NCI-H1436 (cell line): ENCODE measurements at regions not wholly inside any gene's neighbourhood (a gene's known extent, or its start where the extent isn't known, plus 50 kb on each side); places are given as distances from the start of the nearest gene placed in this dataset.

Source experiments
- DNase-seq: peaks from one replicate; lab custom pipeline; 2025; lab: John Stamatoyannopoulos, UW

- DNase-seq, result no peak
Observed at GRCh38 chr4:157514711-157515110, 294.2 kb downstream of the GRIA2 start.

GRCh38 chr4:157509341-157509740 lies 288.8 kb downstream of the GRIA2 start:
- DNase-seq, result no peak

- DNase-seq, result no peak
Observed at GRCh38 chr4:157502656-157503055, 282.1 kb downstream of the GRIA2 start.

- DNase-seq, result no peak
Observed at GRCh38 chr4:157459785-157460184, 239.3 kb downstream of the GRIA2 start.

- DNase-seq, result no peak
Observed at GRCh38 chr4:157447195-157447594, 226.7 kb downstream of the GRIA2 start.

GRCh38 chr4:157444014-157444413 lies 223.5 kb downstream of the GRIA2 start:
- DNase-seq, result no peak

GRCh38 chr4:157443537-157443936 lies 223.0 kb downstream of the GRIA2 start:
- DNase-seq, result no peak

GRCh38 chr4:157425897-157426296 lies 205.4 kb downstream of the GRIA2 start:
- DNase-seq, result no peak

- no peak for DNase-seq
Observed at GRCh38 chr4:157423526-157424020, 203.0 kb downstream of the GRIA2 start.

GRCh38 chr4:157421365-157421764 lies 200.8 kb downstream of the GRIA2 start:
- DNase-seq, result no peak
